ENCODE measurements at regions not wholly inside any gene's neighbourhood (a gene's known extent, or its start where the extent isn't known, plus 50 kb on each side); places are given as distances from the start of the nearest gene placed in this dataset.
"Not testable (repeated sequence)": the region's sequence is repeated elsewhere in the genome, so short reads cannot be mapped to it uniquely, and the experiment has no call there.

- no peak for DNase-seq
These were observed 332.0 kb downstream of the IRS1 start for GRCh38 chr2:226467633-226468032.

DNA sequence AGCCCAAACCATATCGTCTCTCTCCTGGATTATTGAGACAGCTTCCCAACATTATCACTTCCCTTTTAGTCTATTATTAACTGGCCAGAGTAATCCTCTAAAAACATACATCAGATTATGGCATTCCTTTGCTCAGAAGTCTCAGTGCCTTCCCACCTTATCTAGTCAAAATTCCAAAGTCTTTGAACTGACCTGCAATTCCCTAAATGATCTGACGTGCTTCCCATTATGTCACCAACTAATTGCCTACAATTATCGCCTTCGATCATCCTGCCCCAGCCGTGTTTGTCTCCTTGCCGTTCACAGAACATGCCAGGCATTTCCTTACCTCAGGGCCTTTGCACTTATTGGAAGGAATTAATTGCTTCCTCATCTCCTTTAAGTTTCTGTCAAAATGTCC, 332.4 kb downstream of the IRS1 start:
- DNase-seq: no peak

DNA sequence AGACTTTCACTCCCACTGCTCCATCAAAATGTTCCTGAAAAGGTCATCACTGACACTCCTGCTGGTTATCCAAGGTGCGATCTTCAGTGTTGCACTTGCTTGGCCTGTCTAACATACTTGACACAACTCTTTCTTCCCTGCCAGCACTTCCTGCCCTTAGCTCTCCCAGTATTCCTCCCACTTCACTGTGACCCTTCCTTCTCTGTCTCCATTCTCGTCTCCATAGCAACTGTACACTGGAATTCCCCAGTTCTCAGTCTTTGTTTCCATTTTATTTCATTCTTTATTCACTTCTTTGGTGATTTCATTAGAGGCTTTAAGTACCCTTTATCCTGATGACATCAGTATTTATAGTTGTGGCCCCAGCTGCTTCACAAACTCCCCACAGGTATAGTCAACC, 333.0 kb downstream of the IRS1 start:
- DNase-seq: no peak

- DNase-seq: no peak
These were observed 333.5 kb downstream of the IRS1 start for GRCh38 chr2:226466124-226466523.

GRCh38 chr2:226464380-226464779, 335.2 kb downstream of the IRS1 start:
- DNase-seq: no peak

GRCh38 chr2:226463154-226463553, 336.5 kb downstream of the IRS1 start:
- no peak for DNase-seq

DNA sequence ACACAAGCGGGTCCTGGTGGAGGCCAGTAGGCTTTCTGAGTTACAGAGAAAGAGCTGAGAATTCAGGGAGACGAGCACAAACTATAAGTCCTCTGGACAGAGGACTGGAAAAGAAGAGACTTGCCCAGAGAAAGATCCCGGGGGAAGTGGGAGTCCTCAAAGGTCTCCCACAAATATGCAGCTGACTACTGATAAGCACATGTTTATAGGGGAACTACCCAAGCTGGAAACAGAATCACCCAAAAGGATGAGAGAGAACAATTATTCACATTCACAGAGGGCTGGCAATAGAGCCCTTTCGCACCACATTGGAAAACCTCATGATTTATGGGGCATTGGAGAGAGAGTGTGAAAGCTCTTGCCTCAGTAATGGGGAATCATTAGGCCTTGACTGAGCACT, 337.6 kb downstream of the IRS1 start:
- no peak for DNase-seq

- not testable (repeated sequence) for DNase-seq
These were observed 343.5 kb downstream of the IRS1 start for GRCh38 chr2:226456144-226456543.

- DNase-seq: no peak
These were observed 346.9 kb downstream of the IRS1 start for GRCh38 chr2:226452768-226453167.

GRCh38 chr2:226451486-226451885, 348.1 kb downstream of the IRS1 start:
- no peak for DNase-seq

DNA sequence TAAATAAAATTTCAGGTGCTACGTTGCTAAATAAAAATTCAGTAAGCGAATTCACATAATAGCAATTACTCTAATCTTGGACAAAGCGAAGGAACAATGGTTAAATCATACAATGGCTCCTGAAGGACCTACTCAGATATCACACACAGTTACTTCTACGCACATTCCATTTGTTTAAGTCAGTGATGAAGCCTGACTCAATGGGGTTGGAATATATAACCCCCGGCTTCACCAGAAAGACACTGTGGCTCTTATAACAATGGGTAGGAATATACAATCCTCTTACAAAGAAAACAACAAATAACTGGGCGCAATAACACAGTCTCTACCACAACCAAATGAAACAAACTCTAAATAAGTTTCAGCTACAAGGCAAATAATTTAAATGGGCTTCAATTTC, 349.5 kb downstream of the IRS1 start:
- no peak for DNase-seq

GRCh38 chr2:226447338-226448300, 352.0 kb downstream of the IRS1 start:
- DNase-seq: no peak

DNA sequence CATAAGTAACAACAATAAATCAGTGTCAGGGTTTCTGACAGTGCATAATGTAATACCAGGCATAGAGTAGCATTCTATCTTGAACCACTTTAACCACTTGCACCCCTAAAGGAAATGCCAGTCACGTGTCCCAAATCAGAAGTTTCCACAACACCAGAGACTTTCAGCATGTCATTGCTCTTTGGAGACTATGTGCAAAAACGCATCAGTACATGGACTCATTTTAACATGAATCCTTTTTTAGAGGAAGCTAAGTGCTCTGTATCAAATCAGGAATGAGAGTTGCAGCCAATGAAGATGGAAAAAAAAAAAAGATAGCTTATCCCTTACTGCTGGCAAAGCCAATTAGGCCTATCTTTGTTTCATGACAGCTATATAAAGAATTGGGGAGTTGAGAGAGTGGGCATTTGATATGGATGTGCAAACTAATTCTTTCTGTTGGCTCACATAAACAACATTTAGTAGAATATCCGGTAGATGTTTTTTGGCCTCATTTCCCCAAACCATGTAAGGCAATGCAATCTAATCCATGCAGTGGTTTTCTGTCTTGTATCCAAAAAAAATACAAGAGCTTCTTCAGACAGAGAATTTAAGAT, 353.1 kb downstream of the IRS1 start:
- no peak for DNase-seq

GRCh38 chr2:226445216-226445861, 354.3 kb downstream of the IRS1 start:
- DNase-seq: no peak

DNA sequence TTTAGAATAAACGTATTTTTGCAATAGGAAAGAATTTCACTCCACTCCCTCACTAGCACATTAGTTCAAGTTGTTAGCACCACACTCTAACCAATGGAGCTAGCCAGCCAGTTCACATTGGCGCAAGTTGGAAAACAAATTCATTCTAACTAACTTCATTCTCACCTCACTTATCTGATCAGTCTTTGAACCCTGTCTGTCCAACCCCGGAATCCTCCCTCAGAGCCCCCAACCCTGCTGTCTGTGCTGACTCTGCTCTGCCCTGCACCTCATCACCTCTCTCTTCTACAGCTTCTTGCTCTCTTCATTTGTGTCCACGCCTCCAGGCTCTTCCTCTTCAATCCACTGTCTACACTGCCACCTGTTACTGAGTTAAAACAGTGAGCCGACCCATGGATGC, 356.5 kb downstream of the IRS1 start:
- no peak for DNase-seq

DNA sequence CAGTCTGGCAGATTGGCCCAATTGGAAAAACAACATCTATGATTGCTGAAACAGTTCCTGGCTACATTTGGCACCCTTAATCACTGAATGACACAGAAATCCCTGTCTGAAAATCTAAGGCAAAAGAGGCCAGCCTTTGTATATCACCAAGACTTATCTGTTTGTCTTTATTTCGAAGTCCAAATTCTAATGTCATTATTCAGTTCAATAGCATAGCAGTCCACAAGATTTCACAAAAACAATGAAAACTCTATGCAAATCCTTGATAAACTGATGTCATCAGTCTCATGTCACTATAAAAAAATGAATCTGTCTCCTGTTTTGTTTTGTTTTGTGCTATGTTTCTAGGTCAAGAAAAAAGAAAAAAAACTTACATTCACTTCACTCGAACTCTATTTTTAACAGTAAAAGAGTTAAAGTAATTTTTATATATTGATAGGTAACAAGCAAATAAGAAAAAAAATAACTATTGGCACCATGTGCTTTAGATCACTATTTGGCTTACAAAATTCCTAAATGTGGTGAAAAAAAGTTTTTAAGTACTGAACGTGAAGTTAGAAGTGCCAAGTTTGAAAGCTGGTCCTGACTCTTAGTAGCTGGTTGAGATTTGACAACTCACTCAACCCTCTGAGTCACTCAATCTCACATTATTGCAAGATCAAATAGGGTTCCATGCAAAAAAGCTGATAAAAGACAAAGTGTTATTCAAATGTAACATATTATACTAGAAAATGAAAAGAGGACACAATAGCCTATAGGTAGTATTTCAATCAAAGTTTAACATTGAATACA, 359.3 kb downstream of the IRS1 start:
- DNase-seq: no peak

DNA sequence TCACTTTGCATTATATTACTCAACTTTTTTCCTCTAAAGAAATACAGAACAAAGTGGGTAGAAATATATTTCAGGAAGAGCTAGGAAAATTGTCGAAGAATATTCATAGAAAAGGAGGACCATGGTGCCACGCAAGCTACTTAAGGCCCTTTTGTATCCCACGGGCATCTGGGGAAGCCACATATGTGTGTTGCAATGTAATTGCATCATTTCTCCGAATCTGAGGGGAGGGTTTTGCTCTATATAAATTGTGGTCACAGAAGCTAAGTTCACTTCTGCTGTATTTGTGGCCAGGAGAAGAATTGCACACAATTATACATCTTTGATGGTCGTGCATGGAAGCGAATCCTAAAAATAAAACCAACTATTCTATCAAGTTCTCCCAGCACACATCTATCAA, 360.3 kb downstream of the IRS1 start:
- DNase-seq: no peak

DNA sequence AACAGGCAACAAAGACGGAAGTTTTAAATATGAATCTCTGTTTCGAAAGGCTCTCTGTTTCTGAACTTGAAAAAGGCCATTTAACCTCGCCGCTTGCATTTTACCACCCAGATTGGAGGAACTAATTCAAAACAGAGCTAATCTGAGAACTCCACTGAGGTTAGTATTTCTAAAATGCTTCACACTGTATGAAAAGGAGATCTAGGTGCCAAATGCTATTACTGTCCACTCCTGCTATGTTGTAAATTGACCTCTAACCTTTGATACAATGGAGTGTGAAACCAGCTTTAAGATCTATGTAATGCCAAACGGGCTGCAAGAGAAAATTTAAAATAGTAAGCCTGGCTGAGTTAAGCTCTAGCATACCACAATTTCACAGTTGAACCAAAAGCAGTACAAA, 364.5 kb downstream of the IRS1 start:
- DNase-seq: no peak

DNA sequence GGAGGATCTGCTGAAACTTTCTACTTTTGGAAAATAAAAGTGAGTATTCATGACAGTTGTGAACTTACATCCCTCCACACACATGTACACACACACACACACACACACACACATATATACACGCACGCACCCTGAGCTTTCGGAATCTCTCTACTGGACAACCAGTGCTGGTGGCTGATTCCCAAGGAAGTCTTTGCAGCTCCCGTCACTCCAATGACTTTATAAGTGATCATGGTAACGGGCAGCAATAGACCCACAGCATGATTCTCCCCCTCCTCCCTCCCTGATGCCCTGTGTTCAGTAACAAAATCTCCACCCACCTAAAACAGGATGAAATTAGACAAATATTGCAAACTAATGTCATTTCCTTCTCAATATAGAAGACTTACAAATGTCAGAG, 364.9 kb downstream of the IRS1 start:
- no peak for DNase-seq

- DNase-seq: no peak
These were observed 368.2 kb downstream of the IRS1 start for GRCh38 chr2:226431288-226431948.

- no peak for DNase-seq
These were observed 370.1 kb downstream of the IRS1 start for GRCh38 chr2:226429476-226429875.

- no peak for DNase-seq
These were observed 371.9 kb downstream of the IRS1 start for GRCh38 chr2:226427538-226428307.

Data from effector CD4-positive, alpha-beta T cell (primary cell).